ENCODE measurements at regions not wholly inside any gene's neighbourhood (a gene's known extent, or its start where the extent isn't known, plus 50 kb on each side); places are given as distances from the start of the nearest gene placed in this dataset.

GRCh38 chr1:64318428-64318827 lies 115.0 kb downstream of the UBE2U start:
- no peak for TF ChIP-seq CTCF (conservative IDR thresholded peaks at IDR 0.05; ENCODE audit: low read length)
- H3K4me3 ChIP-seq (ENCODE audit: low read length) = no peak overlapping the region
- DNase-seq (ENCODE audit: low read depth) = peak; percentile 25

- no peak for TF ChIP-seq CTCF (conservative IDR thresholded peaks at IDR 0.05; ENCODE audit: low read length)
- DNase-seq (ENCODE audit: low read depth) = no peak
- no peak overlapping the region for H3K4me3 ChIP-seq (ENCODE audit: low read length)
Observed at GRCh38 chr1:64320007-64320406, 116.6 kb downstream of the UBE2U start.

DNA sequence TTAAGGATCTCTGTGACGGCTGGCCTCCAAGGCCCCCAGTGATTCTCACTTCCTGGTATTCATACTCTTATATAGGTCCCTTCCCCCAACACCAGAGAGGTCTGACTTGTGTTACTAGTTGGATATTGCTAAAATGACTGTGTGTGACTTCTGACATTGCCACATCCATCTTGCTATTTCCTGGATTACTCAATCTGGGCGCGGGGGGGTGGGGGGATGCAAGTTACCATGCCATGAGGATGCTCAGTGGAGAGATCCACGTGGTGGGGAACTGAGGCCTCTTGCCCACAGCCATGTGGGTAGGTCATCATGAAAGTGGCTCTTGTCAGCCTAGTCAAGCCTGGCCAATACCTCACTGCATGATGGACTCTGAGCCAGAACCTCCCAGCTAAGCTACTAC lies 117.0 kb downstream of the UBE2U start:
- no peak overlapping the region for H3K4me3 ChIP-seq (ENCODE audit: low read length)
- TF ChIP-seq CTCF (conservative IDR thresholded peaks at IDR 0.05; ENCODE audit: low read length) = no peak
- peak; percentile 92 for DNase-seq (ENCODE audit: low read depth)

GRCh38 chr1:64320922-64321614 lies 117.6 kb downstream of the UBE2U start:
- H3K4me3 ChIP-seq (ENCODE audit: low read length) = no peak overlapping the region
- no peak for TF ChIP-seq CTCF (conservative IDR thresholded peaks at IDR 0.05; ENCODE audit: low read length)
- no peak for DNase-seq (ENCODE audit: low read depth)

GRCh38 chr1:64323054-64323453 lies 119.6 kb downstream of the UBE2U start:
- DNase-seq (ENCODE audit: low read depth) = peak; percentile 60
- no peak overlapping the region for H3K4me3 ChIP-seq (ENCODE audit: low read length)
- no peak for TF ChIP-seq CTCF (conservative IDR thresholded peaks at IDR 0.05; ENCODE audit: low read length)

DNA sequence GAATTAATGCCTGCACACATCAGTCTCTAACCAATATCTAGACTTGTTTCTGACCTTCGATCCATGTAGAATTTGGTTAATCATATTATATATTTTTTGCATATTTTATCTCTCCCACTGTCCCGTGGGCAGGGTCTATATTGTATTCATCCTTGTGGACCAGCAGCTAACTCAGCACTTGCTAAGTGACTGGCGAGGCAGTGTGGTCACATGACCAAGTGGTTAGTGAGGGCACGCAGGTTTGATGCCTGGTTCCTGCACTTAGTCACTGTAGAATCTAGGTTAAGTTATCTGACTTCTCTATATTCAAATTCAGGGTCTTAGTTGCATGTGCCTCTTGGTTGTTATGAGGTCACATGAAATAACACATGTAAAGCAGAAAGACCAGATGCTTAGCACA lies 120.5 kb downstream of the UBE2U start:
- H3K4me3 ChIP-seq (ENCODE audit: low read length) = no peak overlapping the region
- no peak for DNase-seq (ENCODE audit: low read depth)
- TF ChIP-seq CTCF (conservative IDR thresholded peaks at IDR 0.05; ENCODE audit: low read length) = no peak

DNA sequence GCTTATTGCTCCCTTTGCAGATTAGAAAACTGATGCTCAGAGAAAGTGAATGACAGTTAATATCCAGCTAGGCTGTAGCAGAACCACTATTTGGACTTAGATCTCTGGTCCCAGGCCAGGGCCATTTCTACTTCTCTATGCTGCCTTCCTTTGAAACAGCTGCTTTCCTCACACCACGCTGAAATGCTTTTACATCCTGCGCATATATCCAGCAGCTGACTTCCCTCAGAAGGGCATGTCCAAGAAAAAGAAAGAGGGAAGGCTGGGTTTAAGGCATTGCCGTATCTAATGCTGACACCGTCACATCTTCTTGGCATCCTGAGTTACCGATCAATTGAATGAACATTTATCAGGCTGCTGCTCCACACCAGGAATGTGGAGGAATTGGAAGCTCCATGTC lies 122.4 kb downstream of the UBE2U start:
- H3K4me3 ChIP-seq (ENCODE audit: low read length) = no peak overlapping the region
- no peak for TF ChIP-seq CTCF (conservative IDR thresholded peaks at IDR 0.05; ENCODE audit: low read length)
- DNase-seq (ENCODE audit: low read depth) = no peak

Data from AG10803 (cell line).